Gastroesophageal sphincter (tissue), 4 donors: ENCODE measurements at regions not wholly inside any gene's neighbourhood (a gene's known extent, or its start where the extent isn't known, plus 50 kb on each side); places are given as distances from the start of the nearest gene placed in this dataset.
A peak's percentile ranks its signal among the peaks of the same experiment; 100 is the strongest.
"Not testable (repeated sequence)": the region's sequence is repeated elsewhere in the genome, so short reads cannot be mapped to it uniquely, and the experiment has no call there.

Experiments
- ATAC-seq: fragments of 150-250 bp; one replicate; pipeline ENCODE4 v1.9.1; 2016; ENCODE audit warnings: mild to moderate bottlenecking, moderate library complexity
- H3K27ac ChIP-seq, 4 donors: fragments of 200-600 bp; sonication (generic) in 3 of 4; 1 replicate in 3 of 4; 2 replicates in 1 of 4; pipeline ENCODE4 v1.5.1; 2016 to 2019
- H3K27me3 ChIP-seq: fragments of 200-600 bp; sonication (generic); one replicate; pipeline ENCODE4 v1.5.1; 2019
- H3K36me3 ChIP-seq, 2 donors: fragments of 200-600 bp; sonication (generic); one replicate each; pipeline ENCODE4 v1.5.1; 2019; ENCODE audit warnings: control low read depth in 1 of 2
- H3K4me1 ChIP-seq, 3 donors: fragments of 200-600 bp; sonication (generic); 1 replicate in 2 of 3; 2 replicates in 1 of 3; pipeline ENCODE4 v1.5.1; 2016 to 2019; ENCODE audit warnings: control low read depth in 2 of 3
- H3K4me3 ChIP-seq, 2 donors: fragments of 200-600 bp; sonication (generic); one replicate each; pipeline ENCODE4 v1.5.1; 2019; ENCODE audit warnings: mild to moderate bottlenecking in 1 of 2, moderate library complexity in 1 of 2
- H3K9me3 ChIP-seq, 3 donors: fragments of 200-600 bp; sonication (generic); one replicate each; pipeline ENCODE4 v1.5.1; 2017 to 2019; ENCODE audit warnings: control low read depth in 2 of 3
- EP300 ChIP-seq: sonication (generic); formaldehyde crosslinking; IDR thresholded peaks from one replicate; pipeline ENCODE4 v1.6.1; 2017; ENCODE audit warnings: antibody characterized with exemption, mild to moderate bottlenecking
- POLR2A ChIP-seq, 2 donors: fragments of 450-650 bp; IDR thresholded peaks; one replicate each; pipeline ENCODE4 v1.6.1; 2017; ENCODE audit warnings: antibody characterized with exemption in 2 of 2, mild to moderate bottlenecking in 2 of 2, moderate library complexity in 1 of 2
- POLR2AphosphoS5 ChIP-seq: sonication (generic); formaldehyde crosslinking; IDR thresholded peaks from one replicate; pipeline ENCODE4 v1.6.1; 2017; ENCODE audit warnings: antibody characterized with exemption
- WGBS, 2 donors: methylation state at CpG; one replicate each; pipeline ENCODE4 v1.1.5; 2018; ENCODE audit warnings: low coverage in 1 of 2; 5-methylcytosine and 5-hydroxymethylcytosine counted together
- TF ChIP-seq, protein P1 (sequence below), 4 experiments: fragments of 200-600 bp in 2 of 4; fragments of 450-650 bp in 2 of 4; sonication (generic) in 1 of 4; IDR thresholded peaks; one replicate each; pipeline ENCODE4 v1.5.1; 2017 to 2019; ENCODE audit warnings: antibody characterized with exemption in 4 of 4, mild to moderate bottlenecking in 2 of 4, moderate library complexity in 2 of 4

DNA sequence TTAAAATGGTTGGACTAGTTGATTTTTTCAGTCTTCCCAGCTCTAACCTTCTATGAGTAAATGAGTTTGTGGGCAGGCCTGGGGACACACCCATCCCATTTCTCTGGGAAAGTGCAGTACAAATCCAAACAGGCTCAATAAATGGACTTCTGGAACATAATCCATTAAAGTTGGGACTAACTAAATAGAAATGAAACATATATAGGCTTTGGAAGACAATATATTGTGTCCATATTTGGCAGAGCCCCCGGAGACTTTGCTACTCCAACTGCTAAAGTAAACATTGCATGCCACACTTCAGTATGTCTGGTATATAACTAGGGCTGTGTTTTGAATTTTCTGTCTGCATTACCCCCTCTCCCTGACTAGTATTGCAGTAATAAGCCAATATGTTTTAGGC is 191.4 kb upstream of the DAB2 start:
- Histone ChIP-seq H3K4me1 (no peaks in the 10 kb centered on the region), H3K9me3 (no peaks in the 10 kb centered on the region), H3K27ac (no peak overlapping the region), H3K4me3 (no peak overlapping the region), H3K36me3 (no peaks in the 10 kb centered on the region), H3K27me3 (no peaks in the 10 kb centered on the region)
- ATAC-seq, result no peak
- TF ChIP-seq POLR2AphosphoS5 (no peak), EP300 (no peak), POLR2A (IDR thresholded peaks at IDR 0.05) (no peak)
- TF ChIP-seq, protein P1, sequence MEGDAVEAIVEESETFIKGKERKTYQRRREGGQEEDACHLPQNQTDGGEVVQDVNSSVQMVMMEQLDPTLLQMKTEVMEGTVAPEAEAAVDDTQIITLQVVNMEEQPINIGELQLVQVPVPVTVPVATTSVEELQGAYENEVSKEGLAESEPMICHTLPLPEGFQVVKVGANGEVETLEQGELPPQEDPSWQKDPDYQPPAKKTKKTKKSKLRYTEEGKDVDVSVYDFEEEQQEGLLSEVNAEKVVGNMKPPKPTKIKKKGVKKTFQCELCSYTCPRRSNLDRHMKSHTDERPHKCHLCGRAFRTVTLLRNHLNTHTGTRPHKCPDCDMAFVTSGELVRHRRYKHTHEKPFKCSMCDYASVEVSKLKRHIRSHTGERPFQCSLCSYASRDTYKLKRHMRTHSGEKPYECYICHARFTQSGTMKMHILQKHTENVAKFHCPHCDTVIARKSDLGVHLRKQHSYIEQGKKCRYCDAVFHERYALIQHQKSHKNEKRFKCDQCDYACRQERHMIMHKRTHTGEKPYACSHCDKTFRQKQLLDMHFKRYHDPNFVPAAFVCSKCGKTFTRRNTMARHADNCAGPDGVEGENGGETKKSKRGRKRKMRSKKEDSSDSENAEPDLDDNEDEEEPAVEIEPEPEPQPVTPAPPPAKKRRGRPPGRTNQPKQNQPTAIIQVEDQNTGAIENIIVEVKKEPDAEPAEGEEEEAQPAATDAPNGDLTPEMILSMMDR (IDR thresholded peaks at IDR 0.05), result no peak
- 8 to 21% methylated on average over 1 of the region's 1 CpG for WGBS, 2 donors

DNA sequence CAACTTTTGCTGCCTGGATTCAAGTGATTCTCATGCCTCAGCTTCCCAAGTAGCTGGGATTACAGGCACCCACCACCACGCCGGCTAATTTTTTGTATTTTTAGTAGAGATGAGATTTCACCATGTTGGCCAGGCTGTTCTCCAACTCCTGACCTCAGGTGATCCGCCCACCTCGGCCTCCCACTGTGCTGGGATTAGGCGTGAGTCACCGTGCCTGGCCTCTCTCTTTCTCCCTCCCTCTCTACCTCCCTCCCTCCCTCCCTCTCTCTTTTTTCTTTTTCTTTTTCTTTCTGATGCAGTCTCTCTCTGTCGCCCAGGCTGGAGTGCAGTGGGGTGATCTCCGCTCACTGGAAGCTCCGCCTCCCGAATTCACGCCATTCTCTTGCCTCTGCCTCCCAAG is 186.3 kb upstream of the DAB2 start:
- not testable (repeated sequence) for H3K9me3 ChIP-seq, H3K36me3 ChIP-seq, H3K27ac ChIP-seq, H3K4me3 ChIP-seq, H3K27me3 ChIP-seq, H3K4me1 ChIP-seq, ATAC-seq
- WGBS, 2 donors, result 80 to 94% methylated on average over 3 to 5 of the region's 11 CpGs

DNA sequence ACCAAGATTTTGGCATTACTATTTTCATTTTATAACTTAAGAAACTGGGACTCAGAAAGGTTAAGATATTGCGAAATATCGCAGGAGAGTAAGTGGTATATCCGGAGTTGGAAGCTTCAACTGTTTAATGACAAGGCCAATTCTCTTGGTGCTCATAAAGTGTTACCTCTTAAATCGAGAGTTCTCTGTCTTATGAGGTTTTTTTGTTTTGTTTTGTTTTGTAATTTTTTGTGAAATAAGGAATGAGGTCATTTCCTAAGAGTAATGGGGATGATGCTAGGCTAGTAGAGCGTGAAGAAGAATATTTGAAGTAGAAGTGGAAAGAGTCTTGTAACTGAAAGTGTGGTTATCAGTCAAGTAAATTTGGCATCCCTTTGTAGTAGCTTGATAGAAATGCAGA is 183.2 kb upstream of the DAB2 start:
- no peaks in the 10 kb centered on the region for H3K27me3 ChIP-seq
- H3K9me3 ChIP-seq, result no peaks in the 10 kb centered on the region
- H3K36me3 ChIP-seq, result no peaks in the 10 kb centered on the region
- peak; percentile 87 for ATAC-seq
- no peak overlapping the region for H3K27ac ChIP-seq
- TF ChIP-seq, protein P1 (IDR thresholded peaks at IDR 0.05), result no peak
- TF ChIP-seq POLR2A (IDR thresholded peaks at IDR 0.05) (no peak), POLR2AphosphoS5 (no peak), EP300 (no peak)
- no peaks in the 10 kb centered on the region for H3K4me1 ChIP-seq
- H3K4me3 ChIP-seq, result no peak overlapping the region
- 85 to 91% methylated on average over 5 of the region's 5 CpGs for WGBS, 2 donors

GRCh38 chr5:39606591-39606990 is 181.8 kb upstream of the DAB2 start:
- Histone ChIP-seq H3K4me3 (no peak overlapping the region), H3K9me3 (no peaks in the 10 kb centered on the region), H3K36me3 (no peaks in the 10 kb centered on the region), H3K27me3 (no peaks in the 10 kb centered on the region), H3K27ac (no peak overlapping the region), H3K4me1 (no peaks in the 10 kb centered on the region)
- TF ChIP-seq, protein P1 (IDR thresholded peaks at IDR 0.05), result no peak
- TF ChIP-seq EP300 (no peak), POLR2A (IDR thresholded peaks at IDR 0.05) (no peak), POLR2AphosphoS5 (no peak)
- 83 to 100% methylated on average over 2 of the region's 2 CpGs for WGBS, 2 donors
- ATAC-seq, result no peak

GRCh38 chr5:39605588-39606575 is 181.1 kb upstream of the DAB2 start:
- no peak for ATAC-seq
- H3K27me3 ChIP-seq, result no peaks in the 10 kb centered on the region
- TF ChIP-seq EP300 (no peak), POLR2AphosphoS5 (no peak), POLR2A (IDR thresholded peaks at IDR 0.05) (no peak)
- TF ChIP-seq, protein P1 (IDR thresholded peaks at IDR 0.05), result no peak
- H3K36me3 ChIP-seq, result no peaks in the 10 kb centered on the region
- H3K4me3 ChIP-seq, result no peak overlapping the region
- H3K9me3 ChIP-seq, result no peaks in the 10 kb centered on the region
- no peak overlapping the region for H3K27ac ChIP-seq
- 77 to 89% methylated on average over 5 of the region's 5 CpGs for WGBS, 2 donors
- no peaks in the 10 kb centered on the region for H3K4me1 ChIP-seq
